ENCODE measurements at regions not wholly inside any gene's neighbourhood (a gene's known extent, or its start where the extent isn't known, plus 50 kb on each side); places are given as distances from the start of the nearest gene placed in this dataset.

GRCh38 chr2:173669271-173669853 is 295.8 kb downstream of the SP3 start:
- Mint-ChIP-seq H3K9me3 (ENCODE audit: unreplicated experiment) (no peaks in the 10 kb centered on the region), H3K4me1 (ENCODE audit: insufficient read depth, unreplicated experiment) (peaks cover 8% of the 10 kb centered on the region), H3K36me3 (ENCODE audit: insufficient read depth, unreplicated experiment) (no peaks in the 10 kb centered on the region), H3K4me3 (ENCODE audit: unreplicated experiment) (no peak overlapping the region), H3K27ac (ENCODE audit: low read depth, unreplicated experiment) (no peak overlapping the region), H3K27me3 (ENCODE audit: insufficient read depth, unreplicated experiment) (no peaks in the 10 kb centered on the region)
- DNase-seq (ENCODE audit: unreplicated experiment), result no peak
- BruUV-seq (replicated peaks), result no TSS peak
- CTCF ChIA-PET, result interaction anchor here (2.0 kb wide), 1 partner anchor 12 kb away, joined by 6 read pairs; no protein-coding TSS in a partner anchor
- intact Hi-C loops (cut with micrococcal nuclease), result no loop called here
- POLR2A ChIA-PET, result interaction anchor here (1.2 kb wide), 1 partner anchor 10 kb away, joined by 4 read pairs; no protein-coding TSS in a partner anchor
- TF ChIP-seq CTCF (IDR thresholded peaks at IDR 0.05; ENCODE audit: unreplicated experiment), result no peak

GRCh38 chr2:173669888-173670287 is 295.3 kb downstream of the SP3 start:
- ChIA-PET POLR2A (no interaction called here), CTCF (no interaction called here)
- no peak for DNase-seq (ENCODE audit: unreplicated experiment)
- no peaks in the 10 kb centered on the region for H3K27me3 Mint-ChIP-seq (ENCODE audit: insufficient read depth, unreplicated experiment)
- H3K9me3 Mint-ChIP-seq (ENCODE audit: unreplicated experiment), result no peaks in the 10 kb centered on the region
- no TSS peak for BruUV-seq (replicated peaks)
- peaks cover 8% of the 10 kb centered on the region for H3K4me1 Mint-ChIP-seq (ENCODE audit: insufficient read depth, unreplicated experiment)
- intact Hi-C loops (cut with micrococcal nuclease), result no loop called here
- H3K27ac Mint-ChIP-seq (ENCODE audit: low read depth, unreplicated experiment), result no peak overlapping the region
- no peaks in the 10 kb centered on the region for H3K36me3 Mint-ChIP-seq (ENCODE audit: insufficient read depth, unreplicated experiment)
- no peak overlapping the region for H3K4me3 Mint-ChIP-seq (ENCODE audit: unreplicated experiment)
- TF ChIP-seq CTCF (IDR thresholded peaks at IDR 0.05; ENCODE audit: unreplicated experiment), result no peak

- H3K4me1 Mint-ChIP-seq (ENCODE audit: insufficient read depth, unreplicated experiment), result peaks cover 15% of the 10 kb centered on the region
- ChIA-PET CTCF (no interaction called here), POLR2A (interaction anchor here (0.8 kb wide), 1 partner anchor 14 kb away, joined by 3 read pairs; no protein-coding TSS in a partner anchor)
- DNase-seq (ENCODE audit: unreplicated experiment), result no peak
- H3K36me3 Mint-ChIP-seq (ENCODE audit: insufficient read depth, unreplicated experiment), result no peaks in the 10 kb centered on the region
- no peaks in the 10 kb centered on the region for H3K9me3 Mint-ChIP-seq (ENCODE audit: unreplicated experiment)
- H3K27ac Mint-ChIP-seq (ENCODE audit: low read depth, unreplicated experiment), result no peak overlapping the region
- intact Hi-C loops (cut with micrococcal nuclease), result no loop called here
- no TSS peak for BruUV-seq (replicated peaks)
- TF ChIP-seq CTCF (IDR thresholded peaks at IDR 0.05; ENCODE audit: unreplicated experiment), result no peak
- H3K4me3 Mint-ChIP-seq (ENCODE audit: unreplicated experiment), result no peak overlapping the region
- no peaks in the 10 kb centered on the region for H3K27me3 Mint-ChIP-seq (ENCODE audit: insufficient read depth, unreplicated experiment)
Measured at GRCh38 chr2:173672573-173673340, 292.4 kb downstream of the SP3 start.

- intact Hi-C loops (cut with micrococcal nuclease), result no loop called here
- no peak overlapping the region for H3K27ac Mint-ChIP-seq (ENCODE audit: low read depth, unreplicated experiment)
Measured at GRCh38 chr2:173673640-173674039, 291.5 kb downstream of the SP3 start.

More at GRCh38 chr2:173673640-173674039, 291.5 kb downstream of the SP3 start:
- no peak for TF ChIP-seq CTCF (IDR thresholded peaks at IDR 0.05; ENCODE audit: unreplicated experiment)
- Mint-ChIP-seq H3K4me1 (ENCODE audit: insufficient read depth, unreplicated experiment) (peaks cover 15% of the 10 kb centered on the region), H3K27me3 (ENCODE audit: insufficient read depth, unreplicated experiment) (no peaks in the 10 kb centered on the region), H3K9me3 (ENCODE audit: unreplicated experiment) (no peaks in the 10 kb centered on the region), H3K4me3 (ENCODE audit: unreplicated experiment) (no peak overlapping the region), H3K36me3 (ENCODE audit: insufficient read depth, unreplicated experiment) (no peaks in the 10 kb centered on the region)
- no TSS peak for BruUV-seq (replicated peaks)
- no peak for DNase-seq (ENCODE audit: unreplicated experiment)
- ChIA-PET POLR2A (interaction anchor here (0.8 kb wide), 1 partner anchor 15 kb away, joined by 3 read pairs; no protein-coding TSS in a partner anchor), CTCF (interaction anchor here (0.6 kb wide), 1 partner anchor 339 kb away, joined by 4 read pairs; no protein-coding TSS in a partner anchor)
